HepG2 (cell line): ENCODE measurements at regions not wholly inside any gene's neighbourhood (a gene's known extent, or its start where the extent isn't known, plus 50 kb on each side); places are given as distances from the start of the nearest gene placed in this dataset.
A peak's percentile ranks its signal among the peaks of the same experiment; 100 is the strongest.
"Not testable (repeated sequence)": the region's sequence is repeated elsewhere in the genome, so short reads cannot be mapped to it uniquely, and the experiment has no call there.

Experiments
- ARID4A ChIP-seq: sonication (generic); formaldehyde crosslinking; IDR thresholded peaks from 2 replicates; pipeline ENCODE4 v1.5.0; 2020; ENCODE audit warnings: mild to moderate bottlenecking, missing genetic modification reagents, borderline replicate concordance
- CBFB ChIP-seq: sonication (generic); formaldehyde crosslinking; IDR thresholded peaks from 2 replicates; pipeline ENCODE4 v1.4.0; 2020; ENCODE audit warnings: missing genetic modification reagents
- MAFF ChIP-seq: IDR thresholded peaks from 2 replicates; pipeline ENCODE4 v1.6.1; 2011; ENCODE audit warnings: low read depth, low read length, improper control_type of control experiment
- ZNF138 ChIP-seq: sonication (generic); formaldehyde crosslinking; IDR thresholded peaks from 2 replicates; pipeline ENCODE4 v1.5.0; 2020; ENCODE audit warnings: mild to moderate bottlenecking, low read depth, missing genetic modification reagents
- ZNF205 ChIP-seq: IDR thresholded peaks from 2 replicates; pipeline ENCODE4 v1.6.1; 2018; ENCODE audit warnings: missing biosample characterization, missing genetic modification reagents
- ZNF253 ChIP-seq: sonication (generic); formaldehyde crosslinking; IDR thresholded peaks from 2 replicates; pipeline ENCODE4 v1.8.0; 2022; ENCODE audit warnings: mild to moderate bottlenecking, missing genetic modification reagents, borderline replicate concordance
- ZNF281 ChIP-seq: sonication (generic); formaldehyde crosslinking; IDR thresholded peaks from 2 replicates; pipeline ENCODE4 v1.4.0; 2020; ENCODE audit warnings: missing genetic modification reagents, borderline replicate concordance
- ZNF331 ChIP-seq: sonication (generic); formaldehyde crosslinking; IDR thresholded peaks from 2 replicates; pipeline ENCODE4 v1.4.0; 2020; ENCODE audit warnings: missing genetic modification reagents
- ZNF362 ChIP-seq: sonication (generic); formaldehyde crosslinking; IDR thresholded peaks from 2 replicates; pipeline ENCODE4 v1.4.0; 2020; ENCODE audit warnings: missing genetic modification reagents, mild to moderate bottlenecking, borderline replicate concordance
- ZNF616 ChIP-seq: sonication (generic); formaldehyde crosslinking; IDR thresholded peaks from 2 replicates; pipeline ENCODE4 v1.5.0; 2020; ENCODE audit warnings: low read depth, mild to moderate bottlenecking, missing genetic modification reagents
- TF ChIP-seq, protein P1 (sequence below): sonication (generic); formaldehyde crosslinking; IDR thresholded peaks from 2 replicates; pipeline ENCODE4 v1.4.0; 2020; ENCODE audit warnings: missing genetic modification reagents, low read depth, mild to moderate bottlenecking, borderline replicate concordance
- TF ChIP-seq, protein P2 (sequence below), 2 experiments: sonication (generic) in 1 of 2; formaldehyde crosslinking in 1 of 2; IDR thresholded peaks; 2 replicates each; pipeline versions ENCODE4 v1.4.0 to v1.6.1; 2016 to 2020; ENCODE audit warnings: borderline replicate concordance in 1 of 2, low read depth in 1 of 2, mild to moderate bottlenecking in 1 of 2, missing genetic modification reagents in 1 of 2

DNA sequence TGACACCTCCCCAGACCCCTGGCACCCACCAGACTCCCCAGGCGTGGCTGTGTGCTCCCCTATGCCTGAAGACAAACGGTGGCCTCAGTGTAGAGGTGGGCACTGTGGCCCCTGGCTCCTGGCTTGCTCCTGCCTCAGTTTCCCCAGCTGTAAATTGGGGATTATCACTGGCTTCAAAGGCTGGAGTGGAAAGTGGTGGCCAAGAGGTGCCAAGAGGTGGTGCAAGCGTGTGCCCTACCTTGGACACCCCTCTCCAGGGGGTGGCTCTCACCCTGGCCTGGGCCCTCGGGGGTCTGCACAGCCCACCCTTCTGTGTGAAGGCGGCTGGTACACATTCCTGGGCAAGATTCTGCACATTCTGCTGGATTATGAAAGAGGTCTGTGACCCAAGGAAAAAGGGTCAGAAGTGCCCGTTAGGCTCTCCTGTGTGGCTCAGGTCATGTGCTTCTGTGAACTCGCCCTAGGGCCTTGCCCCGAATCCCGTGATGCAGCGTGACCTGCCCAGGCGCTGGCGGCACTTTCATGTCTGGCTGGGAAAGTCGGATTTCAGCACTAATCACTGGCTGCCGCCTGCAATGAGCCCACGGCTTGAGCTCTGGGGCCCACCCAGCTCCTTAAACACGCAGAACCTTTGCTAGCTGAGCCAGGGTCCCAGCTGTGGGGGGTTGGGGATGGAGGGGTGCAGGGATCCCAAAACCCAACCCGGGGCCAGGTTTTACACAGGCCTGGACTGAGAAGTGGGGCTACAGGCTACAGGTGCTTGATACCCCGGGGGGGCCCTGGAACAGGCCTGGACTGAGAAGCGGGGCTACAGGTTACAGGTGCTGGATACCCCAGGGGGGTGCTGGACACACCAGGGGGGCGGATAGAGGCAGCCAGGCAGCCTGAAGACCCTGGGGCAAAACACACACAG lies 86.8 kb upstream of the METTL9 start (continued):
- TF ChIP-seq ZNF362 (CRISPR knock-in tag) (peak; percentile 75; the same call in 1 of the 2 replicates), MAFF (peak; percentile 38; the same call in 1 of the 2 replicates), CBFB (CRISPR knock-in tag) (peak; percentile 78; the same call in 1 of the 2 replicates), ARID4A (peak; percentile 90), ZNF138 (0 out of 2 replicates have a peak, but pooled peaks have one; percentile 78), ZNF205 (CRISPR knock-in tag) (peak; percentile 96), ZNF616 (0 out of 2 replicates have a peak, but pooled peaks have one; percentile 73), ZNF331 (peak; percentile 97), ZNF281 (CRISPR knock-in tag) (peak; percentile 79; the same call in 1 of the 2 replicates), ZNF253 (CRISPR knock-in tag) (peak; percentile 86; the same call in 1 of the 2 replicates)
- TF ChIP-seq, protein P1, sequence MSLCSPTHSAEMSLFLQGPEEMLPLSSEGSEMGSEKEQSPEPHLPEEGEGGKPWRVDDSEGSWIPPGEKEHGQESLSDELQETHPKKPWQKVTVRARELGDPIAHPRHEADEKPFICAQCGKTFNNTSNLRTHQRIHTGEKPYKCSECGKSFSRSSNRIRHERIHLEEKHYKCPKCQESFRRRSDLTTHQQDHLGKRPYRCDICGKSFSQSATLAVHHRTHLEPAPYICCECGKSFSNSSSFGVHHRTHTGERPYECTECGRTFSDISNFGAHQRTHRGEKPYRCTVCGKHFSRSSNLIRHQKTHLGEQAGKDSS: peak; percentile 65; the same call in 1 of the 2 replicates
- TF ChIP-seq, protein P2, sequence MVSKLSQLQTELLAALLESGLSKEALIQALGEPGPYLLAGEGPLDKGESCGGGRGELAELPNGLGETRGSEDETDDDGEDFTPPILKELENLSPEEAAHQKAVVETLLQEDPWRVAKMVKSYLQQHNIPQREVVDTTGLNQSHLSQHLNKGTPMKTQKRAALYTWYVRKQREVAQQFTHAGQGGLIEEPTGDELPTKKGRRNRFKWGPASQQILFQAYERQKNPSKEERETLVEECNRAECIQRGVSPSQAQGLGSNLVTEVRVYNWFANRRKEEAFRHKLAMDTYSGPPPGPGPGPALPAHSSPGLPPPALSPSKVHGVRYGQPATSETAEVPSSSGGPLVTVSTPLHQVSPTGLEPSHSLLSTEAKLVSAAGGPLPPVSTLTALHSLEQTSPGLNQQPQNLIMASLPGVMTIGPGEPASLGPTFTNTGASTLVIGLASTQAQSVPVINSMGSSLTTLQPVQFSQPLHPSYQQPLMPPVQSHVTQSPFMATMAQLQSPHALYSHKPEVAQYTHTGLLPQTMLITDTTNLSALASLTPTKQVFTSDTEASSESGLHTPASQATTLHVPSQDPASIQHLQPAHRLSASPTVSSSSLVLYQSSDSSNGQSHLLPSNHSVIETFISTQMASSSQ (IDR thresholded peaks at IDR 0.05; ENCODE audit: low read depth): not testable (repeated sequence)
- TF ChIP-seq, protein P2 (CRISPR knock-in tag; IDR thresholded peaks at IDR 0.05; ENCODE audit: borderline replicate concordance): peak; percentile 70; the same call in 1 of the 2 replicates
